ENCODE measurements at regions not wholly inside any gene's neighbourhood (a gene's known extent, or its start where the extent isn't known, plus 50 kb on each side); places are given as distances from the start of the nearest gene placed in this dataset.
"Not testable (repeated sequence)": the region's sequence is repeated elsewhere in the genome, so short reads cannot be mapped to it uniquely, and the experiment has no call there.

DNA sequence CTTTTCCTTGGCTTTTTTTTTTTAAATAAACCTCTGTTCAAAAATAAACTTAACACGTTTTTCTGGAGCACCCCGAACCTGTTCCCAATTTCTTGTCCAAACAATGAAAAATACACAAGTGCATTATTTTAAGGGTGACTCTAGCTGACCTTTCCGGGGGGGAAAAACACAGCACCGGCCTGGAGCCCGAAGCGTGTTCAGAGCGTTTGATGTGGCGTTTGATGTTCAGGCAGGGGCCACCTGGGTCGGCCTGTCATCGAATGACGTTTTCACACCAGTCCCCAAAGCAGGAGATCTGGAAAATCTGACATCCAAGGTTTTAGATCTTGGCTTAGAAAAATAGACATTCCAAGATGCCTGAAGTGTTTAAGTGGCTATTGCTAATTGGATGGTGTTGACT is 282.1 kb downstream of the SHOX start:
- no peak for DNase-seq
- Mint-ChIP-seq H3K27ac (no peak overlapping the region), H3K4me3 (no peak overlapping the region), H3K27me3 (no peaks in the 10 kb centered on the region), H3K4me1 (no peaks in the 10 kb centered on the region), H3K36me3 (no peaks in the 10 kb centered on the region), H3K9me3 (peaks cover 6% of the 10 kb centered on the region)
- CTCF ChIA-PET: no interaction called here

DNA sequence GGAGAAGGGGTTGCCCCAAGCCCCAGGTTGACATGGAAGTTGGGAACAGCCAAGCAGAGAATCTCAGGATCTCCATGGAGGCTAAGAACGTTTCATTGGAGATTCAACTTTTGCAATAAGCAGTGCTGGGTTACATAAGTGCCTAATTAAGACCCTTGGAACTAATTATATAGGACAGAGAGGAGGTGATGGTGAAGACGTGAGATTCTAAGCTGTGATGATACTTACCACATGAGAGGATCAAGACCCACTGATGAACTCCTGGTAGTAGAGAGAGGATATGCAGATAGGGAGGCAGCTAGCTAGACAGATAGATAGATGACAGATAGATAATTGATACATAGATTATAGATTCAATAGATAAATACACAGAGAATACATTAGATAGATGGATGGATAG is 278.5 kb downstream of the SHOX start:
- peaks cover 11% of the 10 kb centered on the region for H3K9me3 Mint-ChIP-seq
- H3K4me3 Mint-ChIP-seq, H3K36me3 Mint-ChIP-seq, CTCF ChIA-PET, DNase-seq, H3K4me1 Mint-ChIP-seq, H3K27me3 Mint-ChIP-seq, H3K27ac Mint-ChIP-seq: not testable (repeated sequence)

DNA sequence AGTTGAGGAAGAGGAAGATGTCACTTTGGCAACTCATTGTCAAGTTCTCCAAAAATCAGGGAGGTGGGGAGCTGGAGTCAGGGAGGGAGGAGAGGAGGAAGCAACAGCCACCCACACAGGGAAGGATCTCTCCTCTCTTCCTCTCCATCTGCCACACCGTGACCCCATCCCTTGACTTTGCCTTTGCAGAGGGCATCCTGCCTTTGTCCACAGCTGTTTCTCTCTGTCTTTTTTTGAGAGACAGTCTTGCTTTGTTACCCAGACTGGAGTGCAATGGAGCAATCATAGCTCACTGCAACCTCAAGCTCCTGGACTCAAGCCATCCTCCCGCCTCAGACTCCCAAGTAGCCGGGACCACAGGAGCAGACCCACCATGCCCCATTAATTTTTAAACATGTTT is 276.0 kb downstream of the SHOX start:
- H3K9me3 Mint-ChIP-seq: peaks cover 11% of the 10 kb centered on the region
- CTCF ChIA-PET: no interaction called here
- no peaks in the 10 kb centered on the region for H3K27me3 Mint-ChIP-seq
- no peak overlapping the region for H3K4me3 Mint-ChIP-seq
- H3K27ac Mint-ChIP-seq: no peak overlapping the region
- H3K4me1 Mint-ChIP-seq: no peaks in the 10 kb centered on the region
- no peaks in the 10 kb centered on the region for H3K36me3 Mint-ChIP-seq
- no peak for DNase-seq

DNA sequence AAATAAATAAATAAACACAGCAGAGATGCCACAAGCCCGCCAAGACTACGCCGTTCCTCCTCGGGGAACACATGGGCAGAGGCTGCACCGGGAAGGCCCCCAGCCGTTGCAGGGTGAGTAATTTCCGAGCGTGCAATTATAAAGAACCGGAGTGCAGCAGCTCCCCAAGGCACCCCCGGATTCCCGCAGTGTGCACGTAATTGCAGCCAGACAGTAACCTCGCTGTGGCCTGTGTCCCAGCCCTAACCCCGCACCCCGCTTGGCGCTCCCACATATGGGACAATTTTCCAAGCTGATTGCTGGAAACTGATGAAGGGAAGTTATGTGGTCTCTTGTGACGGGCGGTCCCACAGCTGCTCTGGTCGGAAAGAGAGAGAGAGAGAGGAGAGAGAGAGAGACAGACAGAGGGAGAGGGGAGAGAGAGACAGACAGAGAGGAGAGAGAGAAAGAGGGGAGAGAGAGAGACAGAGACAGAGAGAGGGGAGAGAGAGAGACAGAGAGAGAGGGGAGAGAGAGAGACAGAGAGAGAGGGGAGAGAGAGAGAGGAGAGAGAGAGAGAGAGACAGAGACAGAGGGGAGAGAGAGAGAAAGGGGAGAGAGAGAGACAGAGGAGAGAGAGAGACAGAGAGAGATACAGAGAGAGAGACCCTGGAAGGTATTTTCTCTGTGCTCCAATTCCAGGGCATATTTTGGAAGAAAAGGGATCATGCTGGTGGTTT is 275.4 kb downstream of the SHOX start:
- Mint-ChIP-seq H3K36me3 (no peaks in the 10 kb centered on the region), H3K27ac (no peak overlapping the region), H3K27me3 (no peaks in the 10 kb centered on the region), H3K9me3 (peaks cover 11% of the 10 kb centered on the region), H3K4me1 (no peaks in the 10 kb centered on the region), H3K4me3 (no peak overlapping the region)
- no peak for DNase-seq
- CTCF ChIA-PET: no interaction called here

DNA sequence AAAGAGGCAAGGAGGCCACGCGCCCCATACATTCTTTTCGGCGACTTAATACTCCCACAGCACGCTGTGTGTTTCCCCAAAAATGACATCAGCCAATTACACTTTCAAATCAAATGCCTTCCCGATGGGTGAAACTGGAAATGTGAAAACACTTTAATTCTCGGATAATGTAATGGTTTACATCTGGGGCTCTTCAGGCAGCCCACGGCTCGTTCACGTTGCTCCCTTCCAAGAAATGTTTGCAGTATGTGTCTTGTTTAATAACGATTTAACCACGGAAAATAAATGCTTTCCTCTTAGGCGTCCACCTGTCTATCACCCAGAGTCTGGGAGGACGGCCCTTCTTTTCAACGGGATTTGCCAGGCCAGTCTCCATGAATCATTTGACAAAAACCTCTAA is 272.5 kb downstream of the SHOX start:
- Mint-ChIP-seq H3K9me3 (peaks cover 15% of the 10 kb centered on the region), H3K36me3 (no peaks in the 10 kb centered on the region), H3K27ac (no peak overlapping the region), H3K4me3 (no peak overlapping the region), H3K4me1 (no peaks in the 10 kb centered on the region), H3K27me3 (no peaks in the 10 kb centered on the region)
- no peak for DNase-seq
- CTCF ChIA-PET: no interaction called here

DNA sequence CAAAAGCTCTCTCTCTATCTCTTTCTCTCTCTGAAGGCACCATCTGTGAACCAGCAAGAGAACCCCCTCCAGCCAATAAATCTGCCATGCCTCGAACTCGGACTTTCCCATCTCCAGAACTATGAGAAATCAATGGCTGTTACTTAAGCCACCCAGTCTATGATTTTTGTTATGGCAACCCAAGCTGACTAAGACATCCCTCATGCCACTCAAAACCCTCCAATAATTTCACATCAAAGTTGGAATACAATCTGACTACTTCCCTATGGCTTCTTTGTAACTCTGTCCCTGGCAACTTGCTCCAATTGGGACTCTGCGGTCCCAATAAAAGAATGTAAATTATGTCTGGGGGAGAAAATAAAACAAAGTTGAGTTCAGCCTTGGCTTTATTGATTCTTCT is 265.7 kb downstream of the SHOX start:
- H3K4me3 Mint-ChIP-seq: no peak overlapping the region
- no peak for DNase-seq
- CTCF ChIA-PET: no interaction called here
- H3K9me3 Mint-ChIP-seq: peaks cover 38% of the 10 kb centered on the region
- no peaks in the 10 kb centered on the region for H3K36me3 Mint-ChIP-seq
- no peaks in the 10 kb centered on the region for H3K4me1 Mint-ChIP-seq
- no peaks in the 10 kb centered on the region for H3K27me3 Mint-ChIP-seq
- H3K27ac Mint-ChIP-seq: no peak overlapping the region

DNA sequence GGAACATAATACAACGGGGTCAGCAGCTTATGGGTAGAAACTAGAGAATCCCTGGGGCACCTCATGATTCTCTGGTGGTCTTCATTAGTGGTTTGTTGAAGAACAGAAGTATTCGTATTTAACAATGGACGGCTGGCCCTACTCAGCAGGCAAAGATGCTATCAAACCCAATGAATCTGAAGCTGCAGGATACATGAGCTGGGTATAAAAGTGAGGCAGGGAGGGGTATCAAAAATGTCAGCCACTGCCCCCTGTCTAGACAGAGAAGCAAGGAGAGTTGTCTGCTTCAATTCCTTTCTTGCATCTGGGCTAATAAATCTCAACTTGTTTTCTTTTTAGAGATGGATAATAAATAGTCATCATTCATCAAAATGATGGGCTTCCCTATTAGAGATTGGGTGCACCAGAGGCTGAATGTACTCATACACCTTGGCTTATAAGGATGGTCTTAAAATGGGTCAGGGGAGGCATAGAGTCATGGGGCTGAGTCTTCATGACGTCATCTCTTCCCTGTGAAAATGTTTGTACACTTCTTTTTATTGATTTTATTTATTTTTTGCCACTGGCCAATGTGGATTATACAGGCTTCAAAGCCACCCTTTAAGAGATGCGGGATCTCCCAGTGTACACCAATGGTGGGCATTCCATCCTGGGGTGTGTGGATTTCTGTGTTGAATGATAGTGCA is 259.5 kb downstream of the SHOX start:
- Mint-ChIP-seq H3K4me3 (no peak overlapping the region), H3K27me3 (no peaks in the 10 kb centered on the region), H3K4me1 (no peaks in the 10 kb centered on the region), H3K27ac (no peak overlapping the region), H3K36me3 (no peaks in the 10 kb centered on the region), H3K9me3 (peaks cover 43% of the 10 kb centered on the region)
- CTCF ChIA-PET: no interaction called here
- no peak for DNase-seq

DNA sequence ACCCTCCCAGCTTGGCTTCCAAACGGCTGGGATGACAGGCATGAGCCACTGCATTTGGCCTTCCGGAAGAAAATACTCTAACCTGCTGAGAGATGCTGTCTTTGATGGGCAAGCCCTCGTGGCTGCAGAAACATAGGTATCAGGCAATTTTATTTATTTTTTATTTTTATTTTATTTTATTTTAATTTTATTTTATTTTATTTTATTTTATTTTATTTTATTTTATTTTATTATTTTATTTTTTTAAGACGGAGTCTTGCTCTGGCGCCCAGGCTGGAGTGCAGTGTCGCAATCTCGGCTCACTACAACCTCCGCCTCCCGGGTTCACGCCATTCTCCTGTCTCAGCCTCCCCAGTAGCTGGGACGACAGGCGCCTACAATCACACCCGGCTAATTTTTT is 257.1 kb downstream of the SHOX start:
- DNase-seq, H3K27me3 Mint-ChIP-seq, CTCF ChIA-PET: not testable (repeated sequence)

DNA sequence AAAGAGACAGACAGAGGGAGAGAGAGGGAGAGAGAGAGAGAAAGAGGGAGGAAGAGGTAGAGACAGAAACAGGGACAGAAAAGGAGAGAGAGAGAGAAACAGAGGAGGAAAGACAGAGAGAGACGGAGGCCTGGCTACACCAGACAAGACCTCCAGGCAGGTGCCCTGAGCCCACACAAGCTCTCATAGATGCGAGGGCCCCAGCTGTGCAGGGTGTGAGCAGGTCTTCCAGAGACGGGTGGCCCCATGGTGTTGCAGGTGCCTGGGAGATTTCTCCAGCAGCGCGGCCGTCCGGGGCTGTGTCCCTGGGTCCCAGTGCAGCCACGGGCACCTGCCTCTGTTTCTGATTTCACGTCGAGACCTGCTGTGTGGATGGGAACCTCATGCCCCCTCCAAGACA is 253.0 kb downstream of the SHOX start:
- Mint-ChIP-seq H3K4me1 (no peaks in the 10 kb centered on the region), H3K27ac (no peak overlapping the region), H3K27me3 (no peaks in the 10 kb centered on the region), H3K4me3 (no peak overlapping the region), H3K36me3 (no peaks in the 10 kb centered on the region), H3K9me3 (peaks cover 30% of the 10 kb centered on the region)
- CTCF ChIA-PET: no interaction called here
- DNase-seq: no peak

More for the DNA sequence above, 257.1 kb downstream of the SHOX start:
- H3K4me3 Mint-ChIP-seq, H3K27ac Mint-ChIP-seq, H3K36me3 Mint-ChIP-seq, H3K4me1 Mint-ChIP-seq: not testable (repeated sequence)
- peaks cover 48% of the 10 kb centered on the region for H3K9me3 Mint-ChIP-seq

DNA sequence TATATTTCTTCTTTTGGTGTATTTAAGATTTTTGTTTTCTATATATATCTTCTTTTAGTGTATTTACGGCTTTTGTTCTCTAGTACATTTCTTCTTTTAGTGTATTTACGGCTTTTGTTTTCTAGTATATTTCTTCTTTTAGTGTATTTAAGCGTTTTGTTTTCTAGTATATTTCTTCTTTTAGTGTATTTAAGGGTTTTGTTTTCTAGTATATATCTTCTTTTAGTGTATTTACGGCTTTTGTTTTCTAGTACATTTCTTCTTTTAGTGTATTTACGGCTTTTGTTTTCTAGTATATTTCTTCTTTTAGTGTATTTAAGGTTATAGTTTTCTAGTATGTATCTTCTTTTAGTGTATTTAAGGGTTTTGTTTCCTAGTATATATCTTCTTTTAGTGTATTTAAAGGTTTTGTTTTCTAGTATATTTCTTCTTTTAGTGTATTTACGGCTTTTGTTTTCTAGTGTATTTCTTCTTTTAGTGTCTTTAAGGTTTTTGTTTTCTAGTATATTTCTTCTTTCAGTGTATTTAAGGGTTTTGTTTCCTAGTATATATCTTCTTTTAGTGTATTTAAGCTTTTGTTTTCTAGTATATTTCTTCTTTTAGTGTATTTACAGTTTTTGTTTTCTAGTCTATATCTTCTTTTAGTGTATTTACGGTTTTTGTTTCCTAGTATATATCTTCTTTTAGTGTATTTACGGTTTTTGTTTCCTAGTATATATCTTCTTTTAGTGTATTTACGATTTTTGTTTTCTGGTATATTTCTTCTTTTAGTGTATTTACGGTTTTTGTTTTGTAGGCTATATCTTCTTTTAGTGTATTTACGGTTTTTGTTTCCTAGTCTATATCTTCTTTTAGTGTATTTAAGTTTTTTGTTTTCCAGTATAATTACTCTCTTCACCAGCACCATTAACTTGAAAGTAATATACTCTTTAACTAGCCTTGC is 249.4 kb downstream of the SHOX start:
- DNase-seq, H3K4me1 Mint-ChIP-seq, H3K4me3 Mint-ChIP-seq, H3K27me3 Mint-ChIP-seq, H3K27ac Mint-ChIP-seq, CTCF ChIA-PET, H3K36me3 Mint-ChIP-seq: not testable (repeated sequence)
- H3K9me3 Mint-ChIP-seq: peaks cover 22% of the 10 kb centered on the region

DNA sequence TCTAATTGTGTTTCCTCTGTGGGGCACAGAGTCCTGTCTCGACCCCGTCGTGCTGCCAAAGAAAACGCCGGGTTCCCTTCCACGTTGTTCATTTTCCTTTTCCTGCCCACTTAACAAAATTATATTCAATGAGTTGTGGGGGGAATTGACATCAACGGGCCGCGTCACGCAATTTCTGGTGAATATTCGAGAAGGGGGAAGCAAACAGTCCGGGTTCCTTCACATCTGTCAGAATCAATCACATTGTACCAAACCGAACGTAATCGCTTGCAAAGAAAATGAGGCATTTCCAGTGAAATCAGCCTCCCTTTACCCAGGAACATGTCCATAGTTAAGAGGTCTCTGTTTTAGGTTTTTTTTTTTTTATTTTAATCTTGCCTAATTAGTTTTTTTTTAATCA is 243.5 kb downstream of the SHOX start:
- no peak overlapping the region for H3K27ac Mint-ChIP-seq
- no peak for DNase-seq
- no peaks in the 10 kb centered on the region for H3K4me1 Mint-ChIP-seq
- H3K27me3 Mint-ChIP-seq: no peaks in the 10 kb centered on the region
- H3K4me3 Mint-ChIP-seq: no peak overlapping the region
- CTCF ChIA-PET: no interaction called here
- H3K9me3 Mint-ChIP-seq: peaks cover 19% of the 10 kb centered on the region
- H3K36me3 Mint-ChIP-seq: no peaks in the 10 kb centered on the region

DNA sequence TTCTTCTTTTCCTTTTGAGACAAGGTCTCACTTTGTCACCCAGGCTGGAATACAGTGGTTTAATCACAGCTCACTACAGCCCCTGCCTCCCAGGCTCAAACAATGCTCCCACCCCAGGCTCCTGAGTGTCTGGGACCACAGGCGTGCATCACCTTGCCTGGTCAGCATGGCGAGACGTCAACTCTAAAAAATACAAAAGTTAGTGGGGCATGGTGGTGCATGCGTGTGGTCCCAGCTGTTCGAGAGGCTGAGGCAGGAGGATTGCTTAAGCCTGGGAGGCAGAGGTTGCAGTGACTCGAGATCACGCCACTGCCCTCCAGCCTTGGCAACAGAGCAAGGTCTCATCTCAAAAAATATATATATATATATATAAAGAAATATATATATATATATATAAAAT is 242.4 kb downstream of the SHOX start:
- CTCF ChIA-PET: no interaction called here
- no peak overlapping the region for H3K4me3 Mint-ChIP-seq
- no peaks in the 10 kb centered on the region for H3K36me3 Mint-ChIP-seq

DNA sequence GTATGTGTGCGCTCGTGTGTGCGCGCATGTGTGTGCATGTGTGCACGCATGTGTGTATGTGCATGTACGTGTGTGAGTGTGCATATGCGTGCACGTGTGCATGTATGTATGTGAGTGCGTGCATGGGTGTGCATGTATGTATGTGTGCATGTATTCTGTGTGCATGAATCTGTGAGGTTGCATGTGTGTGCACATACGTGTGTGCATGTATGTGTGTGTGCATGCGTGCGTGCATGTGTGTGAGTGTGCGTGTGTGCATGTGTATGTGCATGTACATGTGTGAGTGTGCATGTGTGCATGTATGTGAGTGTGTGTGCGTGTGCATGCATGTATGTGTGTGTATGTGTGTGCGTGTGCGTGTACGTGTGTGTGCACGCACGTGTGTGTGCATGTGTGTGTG is 241.5 kb downstream of the SHOX start:
- no peaks in the 10 kb centered on the region for H3K36me3 Mint-ChIP-seq
- no peak for DNase-seq
- H3K4me3 Mint-ChIP-seq: no peak overlapping the region
- no peak overlapping the region for H3K27ac Mint-ChIP-seq
- H3K4me1 Mint-ChIP-seq: no peaks in the 10 kb centered on the region
- CTCF ChIA-PET: no interaction called here
- H3K9me3 Mint-ChIP-seq: peaks cover 18% of the 10 kb centered on the region
- H3K27me3 Mint-ChIP-seq: no peaks in the 10 kb centered on the region

More for the DNA sequence above, 242.4 kb downstream of the SHOX start:
- H3K4me1 Mint-ChIP-seq: no peaks in the 10 kb centered on the region
- H3K9me3 Mint-ChIP-seq: peaks cover 19% of the 10 kb centered on the region
- H3K27ac Mint-ChIP-seq: no peak overlapping the region
- H3K27me3 Mint-ChIP-seq: no peaks in the 10 kb centered on the region
- no peak for DNase-seq

DNA sequence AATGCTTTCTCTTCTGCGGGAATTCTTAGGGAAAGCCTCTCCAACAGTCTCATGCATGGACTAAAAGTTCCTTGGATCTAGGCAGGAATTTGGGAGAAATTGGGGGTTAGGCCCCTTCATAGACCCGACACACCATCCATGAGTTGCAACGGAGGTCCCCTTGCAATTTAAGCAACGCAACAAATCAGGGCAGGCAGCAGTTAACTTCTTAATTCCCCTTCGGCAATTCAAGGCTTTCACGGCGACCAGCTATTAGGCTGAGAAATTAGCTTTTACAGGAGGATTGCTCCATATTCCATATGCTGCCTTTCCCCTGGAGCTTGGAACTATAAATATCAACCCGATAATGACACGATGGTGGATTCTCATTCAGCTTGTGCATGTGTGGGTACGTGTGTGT is 241.0 kb downstream of the SHOX start:
- H3K27me3 Mint-ChIP-seq: no peaks in the 10 kb centered on the region
- H3K36me3 Mint-ChIP-seq: no peaks in the 10 kb centered on the region
- no peak overlapping the region for H3K4me3 Mint-ChIP-seq
- CTCF ChIA-PET: no interaction called here
- H3K4me1 Mint-ChIP-seq: no peaks in the 10 kb centered on the region
- no peak overlapping the region for H3K27ac Mint-ChIP-seq
- DNase-seq: no peak
- peaks cover 18% of the 10 kb centered on the region for H3K9me3 Mint-ChIP-seq
